ENCODE measurements at regions not wholly inside any gene's neighbourhood (a gene's known extent, or its start where the extent isn't known, plus 50 kb on each side); places are given as distances from the start of the nearest gene placed in this dataset.

DNA sequence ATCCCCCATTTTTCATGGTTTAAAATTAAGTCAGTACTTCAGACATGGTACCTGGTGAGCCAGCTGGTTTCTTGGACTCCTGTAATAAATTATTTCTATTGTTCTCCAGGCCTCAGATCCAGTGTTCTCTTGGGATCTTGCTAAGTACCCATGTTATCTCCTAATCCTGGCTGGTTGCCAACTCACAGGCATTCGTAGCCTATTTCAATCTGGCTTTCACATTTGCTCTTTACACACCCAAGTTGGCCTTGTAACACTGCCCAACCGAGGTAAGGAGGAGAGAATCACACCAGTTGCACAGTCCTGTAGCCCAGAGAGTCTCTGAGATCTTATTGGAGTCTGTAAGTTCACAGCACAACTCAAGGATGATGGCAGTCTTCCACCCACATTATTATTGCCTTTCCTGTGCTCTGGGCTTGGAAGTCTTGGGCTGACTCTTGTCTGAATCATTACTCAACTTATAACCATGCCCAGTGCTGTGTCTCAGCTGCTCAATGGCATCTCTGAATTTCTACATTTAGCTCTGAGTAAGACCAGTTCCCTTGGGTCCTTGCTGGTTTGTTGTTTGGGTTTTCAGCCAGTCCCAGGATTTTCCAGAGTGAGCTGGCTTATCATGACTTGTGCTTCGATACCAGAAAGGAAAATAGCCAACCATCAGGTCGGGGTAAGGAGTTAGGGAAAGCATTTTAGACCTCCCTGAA lies 76.6 kb upstream of the KLF12 start:
- peak; percentile 87 for DNase-seq

DNA sequence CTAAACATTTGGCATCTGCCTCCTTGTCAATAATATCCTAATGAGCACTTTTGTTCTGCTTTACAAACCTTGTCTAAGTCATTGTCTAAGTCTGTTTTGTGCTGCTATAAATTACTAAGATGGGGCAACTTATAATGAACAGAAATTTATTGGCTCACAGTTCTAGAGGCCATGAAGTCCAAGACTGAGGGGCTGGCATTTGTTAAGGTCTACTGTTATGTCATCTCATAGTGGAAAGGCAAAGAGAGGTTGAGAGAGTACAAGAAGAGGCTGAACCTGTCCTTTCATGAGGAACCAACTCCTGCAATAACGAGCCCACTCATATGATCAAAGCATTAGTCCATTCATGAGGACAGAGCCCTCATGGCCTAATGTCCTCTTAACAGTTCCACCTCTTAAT lies 72.7 kb upstream of the KLF12 start:
- no peak for DNase-seq

- no peak for DNase-seq
These were observed 71.9 kb upstream of the KLF12 start for GRCh38 chr13:74206061-74206561.

GRCh38 chr13:74205313-74205690 lies 71.1 kb upstream of the KLF12 start:
- DNase-seq, result no peak

- no peak for DNase-seq
These were observed 70.6 kb upstream of the KLF12 start for GRCh38 chr13:74204602-74205312.

DNA sequence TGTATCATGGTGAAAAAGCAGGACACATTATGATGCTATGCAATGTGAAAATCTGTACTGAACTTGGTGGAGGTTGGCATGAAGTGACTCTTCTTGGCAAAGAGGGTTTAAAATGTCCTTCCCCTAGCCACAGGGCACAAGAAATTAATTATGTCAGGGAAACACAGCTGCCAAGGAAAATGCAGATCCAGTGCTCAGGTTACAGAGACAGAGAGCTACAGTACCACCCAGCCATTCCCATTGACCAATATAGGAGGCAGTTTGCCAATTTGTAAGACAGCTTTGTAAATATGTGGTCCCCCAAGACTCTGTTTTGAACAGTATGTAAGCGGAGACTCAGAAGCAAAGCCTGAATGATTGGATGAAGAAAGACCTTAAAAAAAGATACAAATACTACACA lies 69.4 kb upstream of the KLF12 start:
- DNase-seq, result no peak

DNA sequence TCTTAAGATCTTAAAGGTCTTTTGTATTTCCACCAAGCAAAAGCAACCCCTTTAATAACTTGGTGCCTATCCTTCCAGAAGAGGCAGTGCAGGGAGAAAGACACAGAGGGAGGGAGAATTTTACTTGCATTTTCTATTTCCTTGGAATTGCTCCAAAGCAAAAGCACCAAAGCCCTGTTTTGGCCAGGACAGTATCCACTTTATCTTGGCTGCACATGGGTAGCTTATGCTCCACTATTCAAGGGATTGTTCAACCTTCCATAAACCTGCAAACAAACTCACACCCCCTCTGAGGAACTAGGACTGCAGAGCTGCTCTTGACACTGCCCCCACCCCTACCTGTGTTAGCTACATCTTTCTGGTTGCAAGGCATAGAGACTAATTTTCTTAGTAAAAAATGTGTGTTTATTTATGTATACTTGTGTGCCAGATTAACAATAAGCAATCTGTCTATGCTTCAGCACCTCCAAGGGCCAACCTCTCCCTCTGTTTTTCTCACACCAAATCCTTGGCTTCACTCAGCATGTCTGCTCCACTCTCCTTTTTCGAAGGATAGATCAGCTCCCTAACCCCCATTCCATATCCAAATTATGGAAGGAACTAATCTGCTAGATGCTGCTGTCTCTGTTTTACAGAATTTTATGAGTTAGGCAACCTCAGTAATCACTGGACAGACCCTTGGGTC lies 68.1 kb upstream of the KLF12 start:
- DNase-seq, result no peak

GRCh38 chr13:74201530-74201929 lies 67.3 kb upstream of the KLF12 start:
- DNase-seq, result no peak

GRCh38 chr13:74200081-74200480 lies 65.9 kb upstream of the KLF12 start:
- no peak for DNase-seq

GRCh38 chr13:74197677-74198429 lies 63.6 kb upstream of the KLF12 start:
- DNase-seq, result no peak

DNA sequence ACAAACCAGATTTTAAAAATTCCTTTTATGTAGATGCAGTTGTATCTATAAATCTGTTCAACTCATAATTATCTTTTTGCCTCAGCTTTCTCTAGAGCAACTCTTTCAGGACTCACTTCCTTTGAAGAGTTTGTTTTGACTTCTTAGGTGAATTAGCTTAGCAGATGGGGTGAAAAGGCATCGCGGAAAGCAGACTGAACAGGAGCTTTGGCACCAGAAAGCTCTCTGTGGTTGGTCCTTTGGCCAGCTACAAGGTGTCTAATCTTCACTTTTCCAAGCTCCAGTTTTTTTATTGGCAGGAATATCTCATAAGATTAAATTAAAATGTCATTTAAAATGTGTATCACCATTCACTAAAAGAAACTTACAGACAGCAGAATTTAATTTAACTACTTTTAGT lies 60.6 kb upstream of the KLF12 start:
- no peak for DNase-seq

DNA sequence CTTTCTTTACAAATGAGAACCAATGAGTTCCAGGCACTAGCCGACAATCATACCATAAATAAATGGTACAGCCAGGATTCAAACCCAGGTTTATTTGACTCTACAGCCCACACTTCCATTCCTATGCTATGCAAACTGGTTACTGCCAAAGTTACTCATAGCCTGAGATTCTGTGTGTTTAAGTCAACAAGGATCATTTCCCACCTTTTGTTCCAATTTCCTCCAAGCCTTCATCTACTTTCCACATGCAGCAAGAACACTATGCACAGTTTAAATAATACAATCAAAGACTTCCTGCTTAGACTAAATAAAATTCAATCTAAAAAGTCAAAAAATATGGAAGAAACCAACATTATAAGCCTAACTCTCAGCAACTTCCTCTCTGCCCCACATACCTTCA lies 59.2 kb upstream of the KLF12 start:
- DNase-seq, result no peak

DNA sequence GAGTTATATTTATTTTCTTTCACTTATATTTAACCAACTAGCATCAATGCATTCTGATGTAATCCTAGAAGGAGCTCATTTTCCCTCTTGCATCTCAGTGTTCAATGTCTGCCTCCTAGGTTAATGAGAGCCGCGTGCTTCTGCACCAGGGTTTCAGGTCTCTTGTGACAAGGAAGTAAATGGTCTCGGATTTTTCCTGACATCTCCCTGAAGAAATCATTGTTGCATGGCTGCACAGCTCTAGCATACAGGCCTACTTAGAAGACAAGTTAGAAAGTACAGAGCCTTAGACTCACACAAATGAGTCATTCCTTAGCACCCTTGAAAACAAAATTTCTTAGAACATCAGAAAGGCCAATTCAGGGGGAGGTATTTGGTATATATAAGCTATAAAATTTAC lies 57.2 kb upstream of the KLF12 start:
- DNase-seq, result no peak

GRCh38 chr13:74190999-74191398 lies 56.8 kb upstream of the KLF12 start:
- DNase-seq, result no peak

DNA sequence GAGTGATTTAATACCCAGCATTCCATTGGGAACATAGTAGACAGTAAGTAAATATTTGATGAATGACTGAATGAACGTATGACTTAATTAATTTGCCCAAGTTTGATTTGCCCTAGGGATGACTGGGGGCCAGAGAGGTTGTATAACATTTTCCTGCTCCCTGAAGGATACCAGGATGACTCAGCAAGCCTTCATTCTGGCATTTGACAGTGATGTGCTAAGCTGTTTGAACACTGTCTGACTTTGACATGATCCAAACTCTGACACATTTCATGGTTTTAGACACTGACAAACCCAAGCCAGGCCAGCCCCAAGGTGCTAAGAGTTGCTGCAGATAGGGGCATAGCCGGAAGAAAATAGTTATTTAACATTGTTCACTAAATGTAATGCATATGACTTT lies 53.4 kb upstream of the KLF12 start:
- DNase-seq, result no peak

DNA sequence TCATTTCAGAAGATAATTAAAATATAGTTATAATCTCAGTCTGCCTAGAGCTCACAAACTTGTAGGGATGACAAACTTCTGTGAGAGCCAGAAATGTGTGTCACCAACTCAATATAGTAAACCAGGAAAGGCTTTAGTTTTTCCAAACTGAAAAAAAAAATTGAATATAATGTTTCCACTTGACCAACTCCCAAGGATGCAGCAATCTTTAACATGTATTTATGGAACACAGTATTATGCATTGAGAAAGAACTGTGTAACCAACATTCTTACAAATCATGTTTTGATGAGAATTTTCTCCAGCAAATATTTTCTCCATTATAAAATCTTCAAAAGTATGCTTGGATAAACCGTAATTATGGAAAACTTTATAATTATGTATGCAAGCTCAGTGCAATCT lies 50.1 kb upstream of the KLF12 start:
- DNase-seq, result no peak

Data from NCI-H1436 (cell line).